ENCODE measurements at regions not wholly inside any gene's neighbourhood (a gene's known extent, or its start where the extent isn't known, plus 50 kb on each side); places are given as distances from the start of the nearest gene placed in this dataset.
"Not testable (repeated sequence)": the region's sequence is repeated elsewhere in the genome, so short reads cannot be mapped to it uniquely, and the experiment has no call there.

DNA sequence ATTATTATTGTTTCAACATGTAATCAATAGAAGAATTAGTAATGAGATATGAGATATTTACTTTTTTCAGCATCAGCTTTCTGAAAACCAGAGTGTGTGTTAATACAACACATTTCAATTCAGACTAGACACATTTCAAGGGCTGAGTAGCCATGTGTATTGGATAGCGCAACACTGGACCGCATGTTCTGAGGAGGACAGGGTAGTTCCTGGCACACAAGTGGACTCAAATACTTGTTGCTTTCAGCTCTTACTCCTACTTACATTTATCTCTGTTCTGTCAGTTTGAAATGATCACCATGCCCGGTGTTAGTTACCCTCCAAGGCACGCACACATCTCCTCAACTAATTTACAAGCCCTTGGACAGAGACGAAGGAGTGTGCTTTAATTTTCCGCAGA, 126.6 kb downstream of the SLC24A2 start:
- DNase-seq (ENCODE audit: low spot score), result no peak
- intact Hi-C loops (cut with DNase I), result no loop called here
- no peak for ATAC-seq

DNA sequence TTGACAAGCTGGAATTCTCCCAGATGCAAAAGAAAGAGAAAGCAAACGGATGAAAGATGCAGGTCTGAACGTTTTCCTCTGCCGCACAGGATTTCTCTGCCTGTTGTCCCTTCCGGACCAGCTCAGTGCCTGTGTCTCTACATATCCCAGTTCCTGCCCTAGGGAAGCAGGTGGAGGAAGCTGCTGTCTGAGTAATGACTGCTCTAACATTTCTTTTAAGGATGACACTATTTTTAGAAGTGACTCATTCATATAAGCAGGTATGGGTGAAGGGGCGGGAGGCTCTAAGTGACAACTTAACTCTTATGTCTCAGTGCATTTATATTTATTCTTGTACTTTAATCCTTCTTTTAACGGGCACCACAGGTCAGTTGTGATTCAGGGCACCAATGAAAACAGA, 128.8 kb downstream of the SLC24A2 start:
- no peak for DNase-seq (ENCODE audit: low spot score)
- intact Hi-C loops (cut with DNase I), result no loop called here
- ATAC-seq, result no peak

DNA sequence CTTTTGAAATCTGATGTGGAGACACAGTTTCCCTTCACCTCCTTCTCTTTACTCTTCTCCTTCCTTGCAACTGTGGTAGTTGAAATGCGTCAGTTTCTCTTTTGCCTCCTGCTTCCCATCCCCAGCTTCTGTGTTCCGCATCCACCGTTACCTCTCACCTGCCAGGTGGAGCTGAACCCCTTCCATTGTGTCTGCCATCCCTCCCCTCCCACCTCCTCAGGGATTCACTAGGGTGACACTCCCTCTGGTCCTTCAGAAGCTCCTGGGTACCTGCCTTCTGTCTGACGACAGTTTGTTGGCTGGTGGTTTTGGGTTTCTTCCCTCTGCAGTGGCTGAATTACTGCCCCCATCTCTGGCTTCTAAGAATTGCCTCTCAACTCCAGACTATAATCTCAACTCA, 132.1 kb downstream of the SLC24A2 start:
- ATAC-seq, result no peak
- DNase-seq (ENCODE audit: low spot score), result no peak
- intact Hi-C loops (cut with DNase I), result no loop called here

DNA sequence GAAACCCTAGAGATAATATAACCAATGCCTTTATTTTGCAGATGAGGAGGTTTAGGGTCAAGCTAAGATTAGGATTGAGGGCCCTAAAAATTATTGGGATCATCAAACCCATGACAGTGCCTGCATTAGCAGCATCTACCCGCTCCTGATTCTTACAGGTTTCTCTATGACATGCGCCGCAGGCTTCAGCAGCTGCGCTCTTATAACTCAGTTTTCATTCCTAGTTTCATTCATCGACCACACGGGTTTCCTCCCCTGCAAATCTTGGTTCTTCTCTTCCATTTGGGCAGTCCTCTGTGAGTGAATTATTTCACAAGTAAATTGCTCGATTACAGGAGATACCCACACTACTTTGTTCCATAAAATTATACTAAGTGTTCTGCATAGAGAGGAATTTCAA, 137.2 kb downstream of the SLC24A2 start:
- intact Hi-C loops (cut with DNase I), result no loop called here
- DNase-seq (ENCODE audit: low spot score) (no peak), ATAC-seq (no peak)

DNA sequence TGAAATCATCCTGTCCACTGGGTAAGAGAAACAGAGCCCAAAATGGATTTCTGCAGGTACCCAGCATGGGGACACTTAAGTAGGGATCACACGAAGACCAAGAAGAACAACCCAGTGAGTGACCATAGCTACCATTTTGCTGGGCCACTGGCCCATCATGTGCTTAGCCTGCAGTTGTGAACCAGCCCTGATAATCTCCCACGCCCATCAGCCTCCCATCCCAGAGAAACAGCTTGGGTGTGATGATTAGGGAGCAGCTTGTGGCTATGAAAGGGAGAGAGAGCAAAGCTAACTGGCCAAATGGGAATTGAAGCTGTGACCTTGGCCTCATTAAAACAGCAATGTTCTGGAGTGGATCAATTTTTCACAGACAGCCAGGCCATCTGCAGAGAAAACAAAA, 138.5 kb downstream of the SLC24A2 start:
- ATAC-seq (no peak), DNase-seq (ENCODE audit: low spot score) (no peak)
- intact Hi-C loops (cut with DNase I), result no loop called here

DNA sequence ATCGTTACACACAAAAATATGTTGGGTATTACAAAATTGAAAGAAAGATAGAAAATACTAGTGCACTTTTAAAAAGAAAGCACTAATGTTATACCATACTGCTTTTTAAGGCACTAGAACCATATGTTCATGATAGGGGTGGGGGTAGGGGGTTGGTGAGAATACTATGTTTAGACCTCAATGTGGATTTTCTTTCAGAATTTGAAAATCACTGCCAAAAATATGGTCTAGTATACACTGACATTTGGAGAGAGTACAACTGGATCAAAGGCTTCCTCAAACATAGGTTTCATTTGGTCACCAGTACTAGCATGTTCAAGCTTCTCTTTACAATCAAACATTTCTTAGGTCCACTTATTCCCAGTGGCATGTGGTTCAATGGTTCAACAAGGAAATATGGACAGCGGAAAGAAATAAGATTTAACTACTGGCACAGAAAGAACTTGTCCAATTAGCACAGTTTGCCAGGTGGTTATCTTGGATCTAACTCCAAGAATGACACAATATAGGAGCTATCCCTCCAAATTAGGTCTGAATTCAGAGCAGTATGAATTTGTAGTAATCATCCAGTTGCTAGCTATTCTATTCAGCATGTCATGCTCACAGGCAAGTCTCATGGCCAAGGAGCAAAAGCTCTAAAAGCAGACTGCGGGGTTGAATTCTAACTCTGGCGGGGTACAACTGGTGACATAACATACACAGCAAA, 139.3 kb downstream of the SLC24A2 start:
- DNase-seq (ENCODE audit: low spot score) (no peak), ATAC-seq (no peak)
- intact Hi-C loops (cut with DNase I), result no loop called here

DNA sequence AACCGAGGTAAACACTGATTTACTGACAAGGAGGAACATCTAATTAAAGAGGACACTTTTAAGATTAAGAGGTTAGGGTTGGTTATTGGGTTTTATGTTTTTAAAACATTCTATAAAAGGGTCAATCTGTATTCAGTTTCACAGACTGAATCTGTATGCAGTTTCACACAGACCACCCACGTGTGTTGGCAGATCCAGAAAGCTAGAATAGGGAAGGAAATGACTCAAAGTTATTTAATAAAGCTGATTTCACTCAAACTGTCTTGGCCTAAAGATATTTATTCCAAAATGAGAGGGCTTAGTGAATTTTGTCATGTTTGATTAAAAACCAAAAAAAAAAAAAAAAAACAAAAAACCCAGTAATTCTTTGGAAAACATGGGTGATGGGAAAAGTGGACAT, 140.2 kb downstream of the SLC24A2 start:
- DNase-seq (ENCODE audit: low spot score) (no peak), ATAC-seq (no peak)
- intact Hi-C loops (cut with DNase I), result no loop called here

DNA sequence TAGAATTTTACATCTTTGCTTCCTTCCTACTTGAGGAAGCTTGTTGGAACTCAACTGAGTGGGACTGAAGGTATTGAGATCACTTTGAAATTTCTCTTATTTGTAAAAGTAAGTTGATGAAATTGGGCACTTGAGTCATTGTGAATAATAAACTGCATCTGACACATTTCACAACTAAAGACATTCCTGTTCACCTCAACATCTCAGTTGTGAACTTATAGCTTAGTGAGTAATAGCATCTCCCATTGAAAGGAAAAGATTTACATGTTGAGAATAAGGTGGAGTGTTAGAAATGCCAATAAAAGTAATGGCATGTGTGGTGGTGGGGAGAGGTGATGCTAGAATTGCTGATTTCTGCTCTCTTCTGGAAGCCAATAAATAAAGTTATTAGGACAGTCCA, 145.0 kb downstream of the SLC24A2 start:
- intact Hi-C loops (cut with DNase I), result no loop called here

DNA sequence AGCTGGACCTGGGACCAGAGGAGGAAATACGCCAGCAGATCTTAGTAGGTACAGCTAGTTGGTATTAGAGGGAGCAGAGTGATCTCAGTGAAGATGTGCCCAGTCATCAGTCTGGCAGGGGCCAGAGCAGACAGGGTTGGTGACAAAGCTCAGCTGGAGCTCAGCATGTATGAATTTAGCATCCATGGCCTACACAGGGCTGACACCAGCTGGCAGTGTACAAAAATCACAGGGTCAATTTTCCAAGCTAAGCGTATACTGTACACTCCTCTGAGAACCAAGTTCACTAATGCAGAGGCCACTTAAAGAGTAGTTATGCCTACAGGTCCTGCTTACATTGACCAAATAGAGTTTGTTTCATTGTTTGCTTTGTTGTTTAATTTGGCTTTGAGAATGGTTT, 146.6 kb downstream of the SLC24A2 start:
- DNase-seq (ENCODE audit: low spot score) (no peak), ATAC-seq (no peak)
- intact Hi-C loops (cut with DNase I), result no loop called here

More for the DNA sequence above, 145.0 kb downstream of the SLC24A2 start:
- DNase-seq (ENCODE audit: low spot score) (no peak), ATAC-seq (no peak)

DNA sequence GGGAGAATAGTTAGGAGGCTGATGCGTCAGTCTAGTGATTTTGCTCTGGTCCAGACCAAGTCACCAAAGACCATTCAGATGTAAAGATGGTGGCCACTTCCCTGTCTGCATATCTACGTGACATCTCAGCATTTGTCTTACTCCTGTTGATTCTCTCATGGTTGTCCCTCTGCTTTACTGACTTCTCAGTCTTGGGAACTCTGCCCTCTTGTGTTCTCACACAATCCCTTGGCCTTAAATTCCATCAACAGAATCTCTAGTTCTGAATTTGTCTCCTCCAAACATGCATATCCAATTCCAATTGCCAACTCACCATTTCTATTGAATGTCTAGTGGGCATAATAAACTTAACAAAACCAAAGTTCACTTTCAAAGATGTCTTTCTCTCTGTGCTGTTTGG, 147.8 kb downstream of the SLC24A2 start:
- ATAC-seq (no peak), DNase-seq (ENCODE audit: low spot score) (no peak)
- intact Hi-C loops (cut with DNase I), result no loop called here

DNA sequence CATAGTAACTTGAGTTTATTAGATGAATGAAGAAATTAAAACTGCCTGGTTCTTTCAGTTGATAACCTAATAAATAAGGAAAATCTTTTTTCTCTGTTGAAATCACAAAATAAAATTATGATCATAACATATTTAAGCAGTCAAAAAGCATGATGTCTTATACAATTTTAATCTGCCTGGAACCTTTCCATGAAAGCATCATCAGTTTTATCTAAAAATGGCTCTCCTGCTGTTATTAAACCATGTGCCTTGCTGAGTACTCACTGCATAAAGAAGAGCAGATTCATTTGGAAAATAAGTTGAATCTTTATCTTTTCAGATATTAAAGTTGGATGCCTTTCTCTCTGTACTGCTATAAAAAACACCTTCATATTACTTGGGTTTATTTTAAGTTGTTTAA, 148.8 kb downstream of the SLC24A2 start:
- intact Hi-C loops (cut with DNase I), result no loop called here
- no peak for DNase-seq (ENCODE audit: low spot score)

DNA sequence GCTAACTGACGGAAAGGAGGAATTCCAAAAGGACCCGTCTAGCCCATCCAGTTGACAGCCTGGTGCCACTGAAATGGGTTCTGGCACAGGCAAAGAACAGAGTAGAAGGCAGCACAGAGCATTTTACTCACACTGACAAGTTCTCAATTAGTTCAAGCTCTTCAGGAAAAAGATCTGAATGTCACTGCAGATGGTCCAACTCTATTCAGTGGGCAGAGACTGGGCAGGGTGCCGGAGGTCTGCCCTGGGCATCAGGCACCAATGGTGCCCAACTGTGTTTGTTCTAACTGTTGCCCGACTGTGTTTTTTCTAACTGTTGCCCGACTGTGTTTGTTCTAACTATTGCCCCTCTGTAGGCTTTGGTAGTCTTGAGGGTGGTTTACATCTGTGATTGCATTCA, 151.8 kb downstream of the SLC24A2 start:
- intact Hi-C loops (cut with DNase I), result no loop called here
- ATAC-seq (no peak), DNase-seq (ENCODE audit: low spot score) (no peak)

More for the DNA sequence above, 148.8 kb downstream of the SLC24A2 start:
- ATAC-seq, result no peak

DNA sequence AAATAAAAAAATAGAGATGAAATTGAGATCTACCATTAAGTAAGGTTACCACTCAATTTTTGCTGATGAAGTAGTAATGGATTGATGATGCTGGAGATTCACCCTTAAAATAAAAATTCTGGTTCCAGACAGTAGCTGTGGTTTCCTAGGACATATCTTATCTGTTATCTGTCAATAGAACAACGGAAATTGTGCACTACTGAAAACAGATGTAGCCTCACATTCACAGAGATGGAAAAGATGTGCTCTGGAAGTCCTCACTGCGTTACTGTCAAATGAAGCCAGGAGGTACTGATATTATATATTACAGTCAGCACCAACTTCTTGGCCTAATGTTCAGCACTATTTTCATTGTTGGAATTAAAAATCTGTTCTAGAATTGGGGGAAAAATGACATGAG, 154.0 kb downstream of the SLC24A2 start:
- DNase-seq (ENCODE audit: low spot score), result no peak
- ATAC-seq, result no peak
- intact Hi-C loops (cut with DNase I), result no loop called here

DNA sequence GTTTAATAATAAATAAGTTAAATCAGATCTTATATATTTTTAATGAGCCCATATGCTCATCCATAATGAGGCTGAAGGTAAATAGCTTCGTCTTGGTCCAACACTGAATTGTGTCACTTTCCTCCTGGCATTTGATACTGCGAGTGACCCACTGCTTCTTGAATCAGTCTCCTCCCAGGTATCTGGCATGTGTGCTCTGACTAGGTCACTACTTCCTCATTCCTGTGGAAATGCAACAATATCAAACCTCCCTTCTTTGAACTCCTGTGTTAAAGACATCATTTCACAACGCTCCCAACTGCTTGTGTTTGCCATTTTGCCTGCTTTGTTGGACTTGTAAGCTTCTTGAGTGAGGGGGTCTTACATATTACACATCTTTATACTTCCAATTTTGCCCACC, 157.7 kb downstream of the SLC24A2 start:
- DNase-seq (ENCODE audit: low spot score) (no peak), ATAC-seq (no peak)
- intact Hi-C loops (cut with DNase I), result no loop called here

DNA sequence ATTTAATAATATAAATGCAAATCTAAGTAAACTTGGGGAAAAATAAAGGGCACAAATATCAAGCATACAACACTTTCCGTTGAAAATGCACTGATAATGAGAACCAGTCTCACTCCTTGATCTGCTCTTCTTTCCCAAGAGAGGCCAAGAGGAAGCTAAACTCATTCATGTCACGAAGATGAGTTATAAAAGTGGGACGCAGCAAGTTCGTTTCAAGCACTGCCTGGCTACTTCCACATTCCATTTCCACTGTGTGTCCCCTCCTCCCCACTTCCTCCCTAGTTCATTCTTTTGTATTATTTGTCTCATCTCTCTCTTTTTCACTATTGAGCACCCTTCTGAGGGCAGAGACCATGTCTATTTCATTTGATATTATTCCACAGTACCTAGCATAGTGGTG, 158.1 kb downstream of the SLC24A2 start:
- DNase-seq (ENCODE audit: low spot score) (no peak), ATAC-seq (no peak)
- intact Hi-C loops (cut with DNase I), result no loop called here

DNA sequence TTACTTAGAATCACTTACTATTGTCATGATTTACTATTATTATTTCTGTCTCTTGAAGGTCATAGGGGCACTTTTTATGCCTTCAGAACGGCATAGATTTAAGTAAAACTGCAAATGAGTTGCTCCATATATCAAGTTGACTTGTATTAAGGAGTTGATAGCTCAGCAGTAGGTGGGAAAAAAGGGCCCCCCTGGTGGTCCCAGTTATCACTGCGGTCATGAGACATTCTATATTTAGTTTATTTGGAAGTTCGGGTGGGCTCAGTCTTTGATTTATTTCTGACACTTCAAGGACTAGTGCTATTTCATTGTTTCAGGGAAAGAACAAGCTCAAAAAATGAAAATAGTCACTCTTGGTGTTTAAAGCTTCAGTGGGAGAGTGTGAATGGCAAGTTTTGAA, 159.3 kb downstream of the SLC24A2 start:
- ATAC-seq, result no peak
- DNase-seq (ENCODE audit: low spot score), result no peak
- intact Hi-C loops (cut with DNase I), result no loop called here

DNA sequence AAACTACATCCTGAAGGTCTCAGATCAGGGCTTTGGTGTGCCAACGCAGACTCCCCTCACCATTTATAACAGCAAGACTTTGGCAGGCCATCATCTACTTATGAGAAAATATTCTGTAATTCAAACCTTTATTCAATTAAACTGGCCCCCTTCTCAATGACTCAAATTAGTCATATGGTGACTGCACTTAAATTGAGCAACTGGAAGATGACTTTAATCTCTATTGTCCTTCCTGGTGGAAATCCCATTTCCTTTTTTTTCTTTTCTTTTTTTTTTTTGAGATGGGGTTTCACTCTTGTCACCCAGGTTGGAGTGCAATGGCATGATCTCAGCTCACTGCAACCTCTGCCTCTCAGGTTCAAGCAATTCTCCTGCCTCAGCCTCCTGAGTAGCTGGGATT, 163.4 kb downstream of the SLC24A2 start:
- intact Hi-C loops (cut with DNase I); DNase-seq (ENCODE audit: low spot score); ATAC-seq: not testable (repeated sequence)

DNA sequence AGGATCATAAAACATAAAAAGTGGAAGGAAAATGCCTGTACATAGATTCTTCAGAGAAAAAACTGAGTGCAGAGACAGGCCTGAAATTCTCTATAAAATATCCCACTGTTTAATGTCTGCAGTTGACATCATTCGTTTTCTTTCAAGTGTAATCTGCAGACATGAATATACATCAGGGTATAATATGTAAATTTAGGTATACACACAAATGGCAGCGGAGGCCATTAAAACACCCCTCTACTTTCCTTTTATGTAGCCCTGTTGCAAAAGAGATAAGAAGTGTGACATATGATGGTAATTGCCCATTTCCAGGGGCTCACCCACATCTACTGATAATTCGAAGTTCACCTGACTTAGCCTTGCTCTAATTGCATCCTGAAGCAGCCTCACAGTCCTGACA, 164.3 kb downstream of the SLC24A2 start:
- no peak for ATAC-seq
- DNase-seq (ENCODE audit: low spot score), result no peak
- intact Hi-C loops (cut with DNase I), result no loop called here

DNA sequence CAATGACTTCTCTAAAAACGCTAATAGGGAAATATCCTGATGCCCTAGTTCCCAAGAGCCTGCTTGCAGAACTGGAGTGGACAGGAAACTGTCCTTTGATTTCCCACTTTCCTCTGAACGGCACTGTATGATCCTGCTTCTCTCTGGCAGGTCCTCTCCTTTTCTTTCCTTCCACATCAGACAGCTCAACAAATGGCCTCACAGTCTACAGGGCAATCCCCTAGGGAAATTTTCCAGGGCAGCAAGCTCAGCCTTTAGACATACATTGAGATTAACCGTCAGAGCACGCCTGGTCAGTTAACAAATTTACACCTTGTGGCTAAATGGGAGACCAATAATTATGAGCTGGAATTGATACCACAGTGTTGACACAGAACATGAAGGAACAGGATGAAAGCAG, 164.9 kb downstream of the SLC24A2 start:
- no peak for ATAC-seq
- intact Hi-C loops (cut with DNase I), result no loop called here

DNA sequence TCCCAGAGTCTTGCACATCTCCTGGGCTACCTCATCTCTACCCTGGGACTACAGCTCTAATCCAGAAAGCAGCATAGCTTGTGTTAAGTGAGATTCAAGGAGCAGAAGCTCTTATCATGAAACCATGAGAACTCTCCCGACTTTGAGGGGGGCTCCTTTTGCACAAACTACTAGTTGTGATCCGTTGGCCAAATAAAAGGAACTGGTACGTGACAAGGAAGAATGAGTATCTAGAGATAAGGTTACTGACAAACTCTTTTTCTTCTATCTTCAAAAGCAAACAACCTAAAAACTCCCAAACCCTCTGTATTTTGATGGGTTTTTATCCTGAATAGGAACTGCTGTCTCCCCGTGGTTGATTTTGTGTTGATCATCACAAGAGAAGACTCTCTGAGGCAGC, 168.5 kb downstream of the SLC24A2 start:
- DNase-seq (ENCODE audit: low spot score) (no peak), ATAC-seq (no peak)
- intact Hi-C loops (cut with DNase I), result no loop called here

More for the DNA sequence above, 164.9 kb downstream of the SLC24A2 start:
- no peak for DNase-seq (ENCODE audit: low spot score)

DNA sequence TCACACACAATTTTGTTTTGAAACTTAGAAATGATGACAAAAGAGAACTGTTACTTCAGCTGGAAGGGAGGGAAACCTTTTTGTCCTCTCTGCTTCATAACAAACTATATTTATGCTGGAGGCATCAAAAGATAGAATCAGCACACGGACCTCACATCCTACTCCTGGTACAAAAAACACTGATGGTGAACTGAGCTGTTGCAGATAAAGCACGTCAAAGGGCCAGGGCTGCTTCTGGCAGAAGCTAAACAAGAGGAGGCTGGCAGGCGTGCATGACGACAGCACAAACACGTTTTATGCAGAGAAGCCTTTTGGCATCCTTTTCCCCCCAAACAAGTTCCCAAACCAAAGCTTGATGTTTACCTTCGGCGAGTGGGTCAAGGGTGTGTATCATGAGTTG, 169.6 kb downstream of the SLC24A2 start:
- ATAC-seq, result no peak
- intact Hi-C loops (cut with DNase I), result no loop called here
- DNase-seq (ENCODE audit: low spot score), result no peak

DNA sequence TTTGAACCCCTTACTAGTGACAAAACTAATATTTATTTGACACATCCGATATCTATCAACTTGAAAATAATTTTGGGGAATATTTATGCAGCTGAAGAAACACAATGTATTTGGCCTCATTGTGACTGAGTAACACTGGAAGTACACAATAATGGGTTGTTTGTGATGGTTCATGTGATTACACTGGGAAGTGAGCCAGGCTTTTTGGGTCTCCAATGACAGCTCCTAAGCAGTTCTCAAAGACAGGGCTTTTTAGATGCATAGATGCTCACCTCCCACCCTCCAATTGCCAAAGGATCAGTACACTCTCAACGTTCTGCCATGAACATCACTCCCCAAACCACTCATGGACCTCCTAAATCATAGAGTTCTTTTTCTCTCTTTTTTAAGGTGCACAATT, 170.0 kb downstream of the SLC24A2 start:
- intact Hi-C loops (cut with DNase I), result no loop called here
- ATAC-seq, result no peak
- DNase-seq (ENCODE audit: low spot score), result no peak

All from sciatic nerve (tissue), 2 donors.